Sigmoid colon (tissue), 4 donors: ENCODE measurements at regions not wholly inside any gene's neighbourhood (a gene's known extent, or its start where the extent isn't known, plus 50 kb on each side); places are given as distances from the start of the nearest gene placed in this dataset.

ENCODE experiments used
- CTCF ChIP-seq, 4 experiments: fragments of 450-650 bp in 3 of 4; fragments of 200-600 bp in 1 of 4; IDR thresholded peaks; one replicate each; pipeline ENCODE4 v1.5.1; 2016 to 2019; ENCODE audit warnings: antibody characterized with exemption in 4 of 4, mild to moderate bottlenecking in 3 of 4, moderate library complexity in 2 of 4
- EP300 ChIP-seq, 4 donors: sonication (generic); formaldehyde crosslinking; IDR thresholded peaks; one replicate each; pipeline ENCODE4 v1.6.1; 2017; ENCODE audit warnings: antibody characterized with exemption in 4 of 4
- POLR2A ChIP-seq, 2 donors: fragments of 450-650 bp; IDR thresholded peaks; one replicate each; pipeline ENCODE4 v1.6.1; 2016; ENCODE audit warnings: antibody characterized with exemption in 2 of 2, mild to moderate bottlenecking in 2 of 2, moderate library complexity in 2 of 2

DNA sequence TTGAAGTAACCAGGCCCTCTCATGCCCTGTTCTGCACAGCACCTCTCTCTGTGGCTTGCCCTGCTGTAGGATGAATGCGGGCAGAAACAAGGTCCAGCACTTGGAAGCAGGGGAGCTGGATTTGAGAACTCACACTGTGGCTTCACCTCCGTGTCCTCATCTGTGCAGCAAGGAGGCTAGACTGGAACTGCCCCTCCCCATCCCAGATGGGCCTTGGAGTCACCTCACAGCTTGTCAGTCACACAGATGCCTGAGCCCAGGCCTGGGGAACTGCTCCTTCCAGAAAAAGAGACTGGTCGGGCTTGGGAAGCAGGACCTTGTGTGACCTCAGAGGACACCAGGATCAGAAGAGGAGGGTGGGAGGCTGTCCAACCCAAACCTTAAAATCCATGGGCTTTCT lies 180.8 kb downstream of the CCT6B start:
- TF ChIP-seq CTCF (IDR thresholded peaks at IDR 0.05) (no peak), POLR2A (IDR thresholded peaks at IDR 0.05) (no peak), EP300 (IDR thresholded peaks at IDR 0.05) (no peak)
